Prostate gland (tissue), 2 donors: ENCODE measurements at regions not wholly inside any gene's neighbourhood (a gene's known extent, or its start where the extent isn't known, plus 50 kb on each side); places are given as distances from the start of the nearest gene placed in this dataset.
"Not testable (repeated sequence)": the region's sequence is repeated elsewhere in the genome, so short reads cannot be mapped to it uniquely, and the experiment has no call there.

Source experiments
- DNase-seq: peaks from one replicate; pipeline ENCODE4 v3.0.0-alpha.2; 2019; ENCODE audit warnings: low spot score
- H3K27ac ChIP-seq, 2 donors: fragments of 200-600 bp; sonication (generic); 2 replicates each; pipeline ENCODE4 v1.5.1; 2017 to 2019
- H3K27me3 ChIP-seq: fragments of 200-600 bp; sonication (generic); replicated peaks from 2 replicates; pipeline ENCODE4 v1.5.1; 2019; ENCODE audit not compliant: insufficient read depth
- H3K36me3 ChIP-seq, 2 donors: fragments of 200-600 bp; sonication (generic); 1 replicate in 1 of 2; 2 replicates in 1 of 2; pipeline versions ENCODE4 v1.5.1 to v1.8.1; 2017 to 2019
- H3K4me1 ChIP-seq: fragments of 200-600 bp; sonication (generic); replicated peaks from 2 replicates; pipeline ENCODE4 v1.5.1; 2019
- H3K4me3 ChIP-seq, 2 donors: fragments of 200-600 bp; sonication (generic); 2 replicates each; pipeline ENCODE4 v1.5.1; 2017 to 2019
- H3K9me3 ChIP-seq: fragments of 200-600 bp; sonication (generic); 2 replicates; pipeline ENCODE4 v1.5.1; 2017
- CTCF ChIP-seq, 4 experiments: fragments of 200-600 bp in 2 of 4; fragments of 450-650 bp in 2 of 4; sonication (generic) in 2 of 4; IDR thresholded peaks; 1 replicate in 3 of 4; 2 replicates in 1 of 4; pipeline ENCODE4 v1.5.1; 2016 to 2019; ENCODE audit warnings: antibody characterized with exemption in 4 of 4, mild to moderate bottlenecking in 2 of 4, moderate library complexity in 2 of 4
- POLR2A ChIP-seq: fragments of 450-650 bp; IDR thresholded peaks from one replicate; pipeline ENCODE4 v1.6.1; 2016; ENCODE audit warnings: antibody characterized with exemption, mild to moderate bottlenecking
- POLR2AphosphoS5 ChIP-seq: sonication (generic); formaldehyde crosslinking; IDR thresholded peaks from one replicate; pipeline ENCODE4 v1.6.1; 2017; ENCODE audit warnings: antibody characterized with exemption
- WGBS: methylation state at CpG from one replicate; pipeline ENCODE4 v1.1.5; 2018; 5-methylcytosine and 5-hydroxymethylcytosine counted together
- intact Hi-C: fragments of 100-400 bp; cut with DNase I; formaldehyde crosslinking; loops from one replicate; pipeline ENCODE4 v1.14.2; 2022

- Histone ChIP-seq H3K4me3 (no peak overlapping the region), H3K27me3 (no peaks in the 10 kb centered on the region), H3K27ac (no peak overlapping the region), H3K4me1 (no peaks in the 10 kb centered on the region), H3K36me3 (no peaks in the 10 kb centered on the region), H3K9me3 (no peaks in the 10 kb centered on the region)
- 86% methylated on average over 4 of the region's 4 CpGs for WGBS
- DNase-seq = no peak
- intact Hi-C loops = no loop called here
- TF ChIP-seq CTCF (IDR thresholded peaks at IDR 0.05) = no peak
- no peak for TF ChIP-seq POLR2A
- no peak for TF ChIP-seq POLR2AphosphoS5
These were observed 231.8 kb upstream of the AMIGO2 start for GRCh38 chr12:47311568-47311967.

GRCh38 chr12:47311010-47311409 lies 231.3 kb upstream of the AMIGO2 start:
- intact Hi-C loops = no loop called here
- H3K27ac ChIP-seq = no peak overlapping the region
- DNase-seq = no peak

GRCh38 chr12:47308672-47309071 lies 228.9 kb upstream of the AMIGO2 start:
- TF ChIP-seq POLR2A (no peak), POLR2AphosphoS5 (no peak), CTCF (IDR thresholded peaks at IDR 0.05) (no peak)
- Histone ChIP-seq H3K9me3 (no peaks in the 10 kb centered on the region), H3K36me3 (no peaks in the 10 kb centered on the region), H3K27ac (no peak overlapping the region), H3K4me3 (no peak overlapping the region), H3K27me3 (no peaks in the 10 kb centered on the region), H3K4me1 (no peaks in the 10 kb centered on the region)
- intact Hi-C loops = loop anchor here (5.0 kb wide), 2 partner anchors 231 to 276 kb away; partner anchors contain the start of genes AMIGO2 and PCED1B
- WGBS = 79% methylated on average over 1 of the region's 1 CpG
- no peak for DNase-seq

More at GRCh38 chr12:47311010-47311409, 231.3 kb upstream of the AMIGO2 start:
- no peak overlapping the region for H3K4me3 ChIP-seq
- no peaks in the 10 kb centered on the region for H3K27me3 ChIP-seq
- no peaks in the 10 kb centered on the region for H3K4me1 ChIP-seq
- H3K36me3 ChIP-seq = no peaks in the 10 kb centered on the region
- no peaks in the 10 kb centered on the region for H3K9me3 ChIP-seq
- TF ChIP-seq CTCF (IDR thresholded peaks at IDR 0.05) = no peak
- no peak for TF ChIP-seq POLR2A
- TF ChIP-seq POLR2AphosphoS5 = no peak

GRCh38 chr12:47307680-47308399 lies 228.1 kb upstream of the AMIGO2 start:
- no peaks in the 10 kb centered on the region for H3K9me3 ChIP-seq
- peak; percentile 31 for DNase-seq
- H3K36me3 ChIP-seq = no peaks in the 10 kb centered on the region
- intact Hi-C loops = loop anchor here (5.0 kb wide), 2 partner anchors 231 to 276 kb away; partner anchors contain the start of genes AMIGO2 and PCED1B
- H3K4me3 ChIP-seq = no peak overlapping the region
- H3K27ac ChIP-seq = no peak overlapping the region
- 61% methylated on average over 7 of the region's 7 CpGs for WGBS
- no peaks in the 10 kb centered on the region for H3K4me1 ChIP-seq
- no peaks in the 10 kb centered on the region for H3K27me3 ChIP-seq
- TF ChIP-seq POLR2AphosphoS5 (no peak), CTCF (IDR thresholded peaks at IDR 0.05) (peak in 3 of 4 experiments; percentile 13 to 66 (median 55))

GRCh38 chr12:47306773-47307679 lies 227.3 kb upstream of the AMIGO2 start:
- not testable (repeated sequence) for DNase-seq, H3K4me3 ChIP-seq, H3K9me3 ChIP-seq, H3K27ac ChIP-seq, H3K4me1 ChIP-seq, H3K36me3 ChIP-seq, H3K27me3 ChIP-seq
- intact Hi-C loops = loop anchor here (5.0 kb wide), 2 partner anchors 230 to 275 kb away; partner anchors contain the start of genes AMIGO2 and PCED1B
- WGBS = 90% methylated on average over 25 of the region's 25 CpGs
